ENCODE measurements at regions not wholly inside any gene's neighbourhood (a gene's known extent, or its start where the extent isn't known, plus 50 kb on each side); places are given as distances from the start of the nearest gene placed in this dataset.

DNA sequence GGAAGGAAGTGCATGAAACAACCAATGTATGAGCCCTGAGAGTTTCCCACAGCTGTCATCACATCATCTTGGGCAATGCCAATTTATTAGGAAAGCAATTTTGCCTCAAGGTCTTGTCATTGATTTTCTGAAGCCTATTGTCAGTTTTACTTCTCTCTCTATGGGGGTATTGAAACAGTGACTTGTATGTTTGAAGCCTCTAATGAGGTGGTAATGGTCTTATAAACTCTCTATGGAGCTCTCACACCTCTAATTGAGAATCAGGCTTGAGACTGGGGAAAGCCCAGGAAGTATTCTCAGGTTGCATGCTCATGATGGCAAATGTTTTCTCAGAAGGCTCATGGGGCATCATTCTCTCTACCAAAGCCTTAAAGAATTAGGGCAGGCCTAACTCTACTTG, 308.2 kb upstream of the EMCN start:
- Histone ChIP-seq H3K9me1 (ENCODE audit: insufficient read depth, low read length) (no peaks in the 10 kb centered on the region), H2BK15ac (ENCODE audit: low read depth, low read length) (no peak overlapping the region), H3K27ac (ENCODE audit: insufficient read depth, low read length) (no peak overlapping the region), H4K91ac (ENCODE audit: insufficient read depth, low read depth, low read length) (no peak overlapping the region), H3K14ac (replicated peaks; ENCODE audit: low read depth, low read length) (no peak overlapping the region), H2BK5ac (ENCODE audit: low read depth, low read length, poor library complexity, severe bottlenecking) (no peak overlapping the region), H3K4me1 (ENCODE audit: control insufficient read depth, insufficient read depth, low read length) (no peaks in the 10 kb centered on the region), H4K5ac (ENCODE audit: low read depth, low read length) (no peak overlapping the region), H4K20me1 (ENCODE audit: insufficient read depth, low read length) (no peaks in the 10 kb centered on the region), H3K4me3 (ENCODE audit: insufficient read depth, low read depth, low read length) (no peak overlapping the region), H3K4ac (ENCODE audit: low read depth, low read length) (no peak overlapping the region), H3K4me2 (ENCODE audit: low read depth, low read length) (no peak overlapping the region), H3K18ac (ENCODE audit: low read depth, low read length) (no peak overlapping the region), H2AFZ (replicated peaks; ENCODE audit: low read length, poor library complexity) (no peak overlapping the region), H2AK5ac (ENCODE audit: low read depth, low read length) (no peak overlapping the region), H3K79me1 (ENCODE audit: low read depth in 1 of 2, low read length in 2 of 2) (no peaks in the 10 kb centered on the region), H3K9me3 (ENCODE audit: control insufficient read depth, insufficient read depth, low read length) (no peaks in the 10 kb centered on the region), H3K9ac (ENCODE audit: low read depth, low read length) (no peak overlapping the region), H2BK20ac (ENCODE audit: low read depth, low read length) (no peak overlapping the region), H2AK9ac (replicated peaks; ENCODE audit: low read depth, low read length, poor library complexity) (no peak overlapping the region), H3K36me3 (ENCODE audit: control insufficient read depth, insufficient read depth, low read length) (no peaks in the 10 kb centered on the region), H4K8ac (ENCODE audit: low read depth in 2 of 2, low read length in 2 of 2) (no peak overlapping the region), H3K56ac (ENCODE audit: extremely low read depth, insufficient read depth, low read length) (no peak overlapping the region), H3K27me3 (ENCODE audit: control insufficient read depth, insufficient read depth, low read length) (no peaks in the 10 kb centered on the region), H2BK120ac (ENCODE audit: low read depth, low read length) (no peak overlapping the region), H3K23ac (ENCODE audit: low read depth, low read length) (no peak overlapping the region)
- in situ Hi-C loops (cut with MboI; ENCODE audit: low sequenced_read_pairs) (no loop called here), intact Hi-C loops (cut with micrococcal nuclease) (no loop called here), dilution Hi-C loops (cut with HindIII; ENCODE audit: low sequenced_read_pairs, unreplicated experiment) (no loop called here)
- ChIA-PET POLR2A (ENCODE audit: unreplicated experiment) (no interaction called here), CTCF (interaction anchor here (0.7 kb wide), 1 partner anchor 22 kb away, joined by 3 read pairs; no protein-coding TSS in a partner anchor)
- no TSS peak for BruUV-seq (replicated peaks)
- TF ChIP-seq USF2 (IDR thresholded peaks at IDR 0.05; ENCODE audit: low read depth, low read length) (no peak), NFE2L2 (IDR thresholded peaks at IDR 0.05; ENCODE audit: low read depth, low read length) (no peak), BHLHE40 (IDR thresholded peaks at IDR 0.05; ENCODE audit: low read depth, low read length) (no peak), SMC3 (IDR thresholded peaks at IDR 0.05; ENCODE audit: low read depth, low read length) (no peak), RAD21 (IDR thresholded peaks at IDR 0.05; ENCODE audit: low read length) (no peak), RCOR1 (IDR thresholded peaks at IDR 0.05; ENCODE audit: insufficient replicate concordance, low read length) (no peak), POLR2A (IDR thresholded peaks at IDR 0.05; ENCODE audit: low read depth, low read length) (no peak)
- TF ChIP-seq, protein P1, sequence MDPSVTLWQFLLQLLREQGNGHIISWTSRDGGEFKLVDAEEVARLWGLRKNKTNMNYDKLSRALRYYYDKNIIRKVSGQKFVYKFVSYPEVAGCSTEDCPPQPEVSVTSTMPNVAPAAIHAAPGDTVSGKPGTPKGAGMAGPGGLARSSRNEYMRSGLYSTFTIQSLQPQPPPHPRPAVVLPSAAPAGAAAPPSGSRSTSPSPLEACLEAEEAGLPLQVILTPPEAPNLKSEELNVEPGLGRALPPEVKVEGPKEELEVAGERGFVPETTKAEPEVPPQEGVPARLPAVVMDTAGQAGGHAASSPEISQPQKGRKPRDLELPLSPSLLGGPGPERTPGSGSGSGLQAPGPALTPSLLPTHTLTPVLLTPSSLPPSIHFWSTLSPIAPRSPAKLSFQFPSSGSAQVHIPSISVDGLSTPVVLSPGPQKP (IDR thresholded peaks at IDR 0.05; ENCODE audit: borderline replicate concordance, low read depth, low read length) = no peak
- no peak for ATAC-seq (ENCODE audit: low read depth)
- DNase-seq = no peak

Data from IMR-90 (cell line).